ENCODE measurements at regions not wholly inside any gene's neighbourhood (a gene's known extent, or its start where the extent isn't known, plus 50 kb on each side); places are given as distances from the start of the nearest gene placed in this dataset.

DNA sequence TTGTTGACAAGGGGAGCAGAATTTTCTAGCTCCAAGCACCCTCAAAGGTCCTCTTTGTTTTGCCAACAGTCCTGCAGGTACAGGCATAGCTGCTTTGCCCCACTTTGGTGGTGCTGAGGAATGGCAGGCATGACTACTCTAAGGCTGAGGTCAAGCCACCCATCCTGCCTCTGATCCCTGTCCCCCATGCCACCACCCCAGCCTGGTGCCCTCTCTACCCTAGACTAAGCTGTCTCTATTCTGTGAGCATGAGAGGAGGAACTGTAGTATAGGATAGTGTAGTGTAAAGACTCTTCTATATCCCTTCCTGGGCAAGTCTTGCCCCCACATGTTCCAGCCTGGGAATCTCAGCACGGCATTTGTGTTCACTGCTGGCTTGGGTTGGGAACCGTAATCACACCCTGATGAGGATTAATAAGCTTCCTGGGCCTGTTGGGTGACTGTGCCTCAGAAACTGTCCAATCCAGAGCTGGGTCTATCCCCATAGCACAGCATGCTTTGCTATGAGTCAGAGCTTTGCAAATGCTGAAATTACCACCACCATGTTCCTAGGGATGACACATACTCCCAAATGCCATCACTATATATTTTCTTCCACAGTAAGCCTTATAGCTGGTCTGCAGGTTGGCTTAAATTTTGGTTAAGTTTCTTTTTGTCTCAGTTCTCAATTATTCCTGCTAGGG, 105.7 kb upstream of the PPP2R5A start:
- no peak overlapping the region for H3K4me3 ChIP-seq (ENCODE audit: low read depth, low read length)
- TF ChIP-seq, protein P1, sequence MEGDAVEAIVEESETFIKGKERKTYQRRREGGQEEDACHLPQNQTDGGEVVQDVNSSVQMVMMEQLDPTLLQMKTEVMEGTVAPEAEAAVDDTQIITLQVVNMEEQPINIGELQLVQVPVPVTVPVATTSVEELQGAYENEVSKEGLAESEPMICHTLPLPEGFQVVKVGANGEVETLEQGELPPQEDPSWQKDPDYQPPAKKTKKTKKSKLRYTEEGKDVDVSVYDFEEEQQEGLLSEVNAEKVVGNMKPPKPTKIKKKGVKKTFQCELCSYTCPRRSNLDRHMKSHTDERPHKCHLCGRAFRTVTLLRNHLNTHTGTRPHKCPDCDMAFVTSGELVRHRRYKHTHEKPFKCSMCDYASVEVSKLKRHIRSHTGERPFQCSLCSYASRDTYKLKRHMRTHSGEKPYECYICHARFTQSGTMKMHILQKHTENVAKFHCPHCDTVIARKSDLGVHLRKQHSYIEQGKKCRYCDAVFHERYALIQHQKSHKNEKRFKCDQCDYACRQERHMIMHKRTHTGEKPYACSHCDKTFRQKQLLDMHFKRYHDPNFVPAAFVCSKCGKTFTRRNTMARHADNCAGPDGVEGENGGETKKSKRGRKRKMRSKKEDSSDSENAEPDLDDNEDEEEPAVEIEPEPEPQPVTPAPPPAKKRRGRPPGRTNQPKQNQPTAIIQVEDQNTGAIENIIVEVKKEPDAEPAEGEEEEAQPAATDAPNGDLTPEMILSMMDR (IDR thresholded peaks at IDR 0.05; ENCODE audit: control insufficient read depth, extremely low read depth, insufficient read depth): no peak
- DNase-seq (ENCODE audit: low read depth): no peak

DNA sequence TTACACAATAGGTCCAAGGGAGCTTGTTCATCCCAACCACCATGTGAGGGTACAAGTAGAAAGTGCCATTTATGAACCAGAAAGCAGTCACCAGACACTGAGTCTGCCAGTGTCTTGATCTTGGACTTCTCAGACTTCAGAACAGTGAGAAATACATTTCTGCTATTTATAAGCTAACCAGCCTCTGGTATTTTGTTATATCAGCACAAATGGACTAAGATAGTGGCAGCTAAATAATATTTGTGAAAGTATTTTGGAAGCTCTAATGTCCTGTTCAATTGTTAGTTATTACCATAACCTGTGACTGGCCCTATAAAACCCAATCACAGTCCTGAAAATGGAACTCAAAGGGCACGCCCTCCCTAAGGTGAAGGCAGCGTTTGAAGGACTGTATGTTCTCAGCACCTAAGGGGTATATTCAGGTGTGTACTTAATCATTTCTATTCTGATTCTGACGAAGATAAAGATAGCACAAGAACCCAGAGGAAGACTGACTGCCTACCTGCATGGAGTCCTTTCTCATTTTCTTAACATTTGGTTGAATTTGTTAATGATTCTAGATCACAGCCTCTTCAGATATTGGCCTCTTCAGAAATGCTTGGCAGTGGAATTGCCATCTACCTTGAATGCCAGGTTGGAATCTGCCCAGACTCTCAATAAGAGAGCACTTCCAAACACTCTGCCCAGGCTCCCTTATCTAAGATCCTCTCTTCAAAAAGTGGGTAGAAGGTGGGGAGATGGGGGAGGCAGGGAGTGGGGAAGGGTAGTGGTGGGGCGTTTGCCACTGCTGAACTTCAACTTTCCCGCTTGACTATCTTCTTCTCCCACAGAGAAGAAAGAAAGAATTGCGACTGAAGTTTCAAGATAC, 104.0 kb upstream of the PPP2R5A start:
- TF ChIP-seq, protein P1 (IDR thresholded peaks at IDR 0.05; ENCODE audit: control insufficient read depth, extremely low read depth, insufficient read depth): no peak

DNA sequence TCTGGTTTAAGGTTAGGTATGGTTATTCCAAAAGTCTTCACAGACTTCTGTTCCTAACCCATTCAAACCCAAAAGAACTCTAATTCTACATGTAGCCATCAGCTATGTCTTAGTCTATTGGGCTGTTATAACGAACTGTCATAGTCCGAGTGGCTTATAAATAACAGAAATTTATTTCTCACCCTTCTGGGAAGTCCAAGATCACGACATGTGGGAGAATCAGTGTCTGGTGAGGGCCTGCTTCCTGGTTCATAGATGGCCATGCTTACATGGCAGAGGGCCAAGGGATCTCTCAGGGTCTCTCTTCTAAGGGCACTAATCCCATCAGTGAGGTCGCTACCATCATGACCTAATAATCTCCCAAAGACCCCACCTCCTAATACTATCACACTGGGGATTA, 103.0 kb upstream of the PPP2R5A start:
- H3K4me3 ChIP-seq (ENCODE audit: low read depth, low read length): no peak overlapping the region
- TF ChIP-seq, protein P1 (IDR thresholded peaks at IDR 0.05; ENCODE audit: control insufficient read depth, extremely low read depth, insufficient read depth): no peak
- DNase-seq (ENCODE audit: low read depth): no peak

More for the DNA sequence above, 104.0 kb upstream of the PPP2R5A start:
- H3K4me3 ChIP-seq (ENCODE audit: low read depth, low read length): no peak overlapping the region
- DNase-seq (ENCODE audit: low read depth): no peak

DNA sequence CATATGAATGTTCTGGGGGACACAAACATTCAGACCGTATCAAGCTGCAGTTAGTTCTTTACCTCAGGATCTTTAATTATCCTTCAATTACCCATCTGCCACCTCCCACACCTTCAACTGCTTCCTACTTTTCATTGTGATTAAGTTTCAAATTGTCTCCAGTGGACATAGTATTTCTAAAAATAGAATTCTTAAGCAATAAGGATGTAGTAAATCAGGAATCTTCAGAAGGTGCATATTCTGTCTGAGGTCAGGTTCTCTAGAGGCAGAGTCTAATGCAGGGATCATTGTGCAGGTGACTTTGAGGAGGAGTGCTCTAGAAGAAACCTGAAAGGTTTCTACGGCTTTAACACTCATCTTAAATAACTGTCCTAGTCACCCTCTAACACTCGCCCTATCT, 102.6 kb upstream of the PPP2R5A start:
- TF ChIP-seq, protein P1 (IDR thresholded peaks at IDR 0.05; ENCODE audit: control insufficient read depth, extremely low read depth, insufficient read depth): no peak
- no peak overlapping the region for H3K4me3 ChIP-seq (ENCODE audit: low read depth, low read length)
- DNase-seq (ENCODE audit: low read depth): no peak

DNA sequence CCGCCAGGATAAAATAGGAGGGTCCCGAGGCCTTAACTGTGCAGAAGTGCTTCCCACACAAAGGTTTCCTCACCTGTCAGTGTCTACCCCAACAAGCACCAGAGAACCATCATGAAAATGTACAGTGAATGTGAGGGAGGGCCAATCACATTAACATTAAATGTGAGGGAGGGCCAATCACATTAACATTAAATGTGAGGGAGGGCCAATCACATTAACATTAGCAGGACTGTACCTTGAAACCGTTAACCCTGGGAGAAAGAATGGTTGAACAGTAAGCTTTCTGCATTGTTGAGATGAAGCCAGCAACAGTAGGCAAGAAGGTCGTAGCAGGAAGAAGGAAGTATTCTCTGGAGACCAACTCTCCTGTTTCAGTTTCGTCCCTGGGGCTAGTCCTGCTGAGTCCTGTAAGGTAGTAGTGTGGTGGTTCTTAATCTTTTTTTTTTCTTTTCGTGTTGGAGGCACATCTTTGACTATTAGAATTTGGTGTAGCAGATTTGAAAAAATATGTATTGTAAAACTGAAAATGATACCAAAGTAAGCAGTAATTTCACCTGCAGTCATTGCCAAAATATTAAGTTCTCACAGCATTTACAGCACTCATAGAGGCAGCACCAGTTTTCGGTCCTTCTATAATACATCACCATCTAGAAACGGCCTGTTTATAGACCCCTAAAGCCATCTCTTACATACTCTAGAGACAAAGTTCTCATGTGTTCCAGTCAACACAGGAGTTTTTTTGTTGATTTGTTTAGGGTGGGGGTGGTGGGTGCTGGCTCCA, 98.6 kb upstream of the PPP2R5A start:
- H3K4me3 ChIP-seq (ENCODE audit: low read depth, low read length): no peak overlapping the region
- no peak for DNase-seq (ENCODE audit: low read depth)
- TF ChIP-seq, protein P1 (IDR thresholded peaks at IDR 0.05; ENCODE audit: control insufficient read depth, extremely low read depth, insufficient read depth): no peak

DNA sequence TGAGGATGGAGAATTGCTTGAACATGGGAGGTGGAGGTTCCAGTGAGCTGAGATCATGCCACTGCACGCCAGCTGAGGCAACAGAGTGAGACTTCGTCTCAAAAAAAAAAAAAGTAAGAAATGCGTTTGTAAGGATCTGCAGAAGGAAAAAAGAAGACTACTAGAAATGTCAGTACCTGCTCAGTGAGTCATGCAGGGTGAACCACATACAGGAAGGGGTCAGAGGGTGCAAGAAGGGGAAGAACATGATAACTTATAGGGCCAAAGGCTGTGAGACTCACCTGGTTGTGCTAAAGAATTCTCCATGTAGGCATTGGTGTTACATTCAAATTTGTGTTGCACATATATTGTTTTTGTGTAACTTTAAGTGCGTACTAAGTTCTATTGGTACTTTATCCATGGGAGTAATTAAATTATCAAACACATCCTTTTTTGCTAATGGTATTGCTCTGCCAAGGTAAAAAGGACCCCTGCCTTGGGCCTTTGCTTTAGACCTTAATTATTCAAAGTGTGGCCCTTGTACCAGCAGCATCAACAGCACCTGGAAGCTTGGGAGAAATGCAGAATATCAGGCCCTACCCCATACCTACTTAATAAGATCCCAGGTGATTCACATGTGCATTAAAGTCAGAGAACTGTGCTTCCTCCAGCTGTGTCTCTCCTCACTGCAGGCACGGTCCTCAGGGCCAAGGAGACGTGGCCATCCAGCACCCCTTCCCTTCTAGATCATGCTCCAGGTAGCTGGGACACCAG, 96.4 kb upstream of the PPP2R5A start:
- H3K4me3 ChIP-seq (ENCODE audit: low read depth, low read length): no peak overlapping the region
- TF ChIP-seq, protein P1 (IDR thresholded peaks at IDR 0.05; ENCODE audit: control insufficient read depth, extremely low read depth, insufficient read depth): no peak
- DNase-seq (ENCODE audit: low read depth): no peak

Measured in LNCaP clone FGC (cell line).